ENCODE measurements at regions not wholly inside any gene's neighbourhood (a gene's known extent, or its start where the extent isn't known, plus 50 kb on each side); places are given as distances from the start of the nearest gene placed in this dataset.

GRCh38 chr18:24814521-24814920 is 354.1 kb downstream of the HRH4 start:
- no peak overlapping the region for H3K4me3 ChIP-seq
- no peaks in the 10 kb centered on the region for H3K9me3 ChIP-seq
- 86% methylated on average over 3 of the region's 3 CpGs for WGBS
- peaks cover 0 to 6% (median 0%) of the 10 kb centered on the region in 4 donors for H3K27me3 ChIP-seq
- DNase-seq (ENCODE audit: extremely low spot score), result no peak
- TF ChIP-seq POLR2AphosphoS5 (IDR thresholded peaks at IDR 0.05), result no peak
- TF ChIP-seq POLR2A (IDR thresholded peaks at IDR 0.05; ENCODE audit: low read depth), result no peak
- no peak for TF ChIP-seq EP300 (IDR thresholded peaks at IDR 0.05)
- no peak for TF ChIP-seq CTCF (IDR thresholded peaks at IDR 0.05)
- no peak overlapping the region for H3K27ac ChIP-seq (replicated peaks in 1 of 4)
- intact Hi-C loops (cut with DNase I), result no loop called here
- no peaks in the 10 kb centered on the region for H3K36me3 ChIP-seq
- peaks cover 0 to 5% (median 0%) of the 10 kb centered on the region in 4 donors for H3K4me1 ChIP-seq

GRCh38 chr18:24817150-24817549 is 356.7 kb downstream of the HRH4 start:
- Histone ChIP-seq H3K36me3 (no peaks in the 10 kb centered on the region), H3K27me3 (peaks cover 0 to 6% (median 0%) of the 10 kb centered on the region in 4 donors), H3K4me1 (no peaks in the 10 kb centered on the region), H3K27ac (replicated peaks in 1 of 4) (no peak overlapping the region), H3K9me3 (no peaks in the 10 kb centered on the region), H3K4me3 (no peak overlapping the region)
- TF ChIP-seq POLR2A (IDR thresholded peaks at IDR 0.05; ENCODE audit: low read depth) (no peak), CTCF (IDR thresholded peaks at IDR 0.05) (no peak), POLR2AphosphoS5 (IDR thresholded peaks at IDR 0.05) (no peak), EP300 (IDR thresholded peaks at IDR 0.05) (no peak)
- DNase-seq (ENCODE audit: extremely low spot score), result no peak
- intact Hi-C loops (cut with DNase I), result no loop called here
- 91% methylated on average over 3 of the region's 3 CpGs for WGBS

- TF ChIP-seq EP300 (IDR thresholded peaks at IDR 0.05), result no peak
- no peak for TF ChIP-seq POLR2A (IDR thresholded peaks at IDR 0.05; ENCODE audit: low read depth)
- TF ChIP-seq POLR2AphosphoS5 (IDR thresholded peaks at IDR 0.05), result no peak
- no peak for TF ChIP-seq CTCF (IDR thresholded peaks at IDR 0.05)
- DNase-seq (ENCODE audit: extremely low spot score), result no peak
- Histone ChIP-seq H3K27ac (replicated peaks in 1 of 4) (no peak overlapping the region), H3K27me3 (peaks cover 0 to 6% (median 0%) of the 10 kb centered on the region in 4 donors), H3K36me3 (no peaks in the 10 kb centered on the region), H3K4me3 (no peak overlapping the region), H3K4me1 (no peaks in the 10 kb centered on the region), H3K9me3 (no peaks in the 10 kb centered on the region)
- 68% methylated on average over 8 of the region's 9 CpGs for WGBS
- intact Hi-C loops (cut with DNase I), result no loop called here
These were observed 357.3 kb downstream of the HRH4 start for GRCh38 chr18:24817587-24818371.

- Histone ChIP-seq H3K4me1 (no peaks in the 10 kb centered on the region), H3K4me3 (no peak overlapping the region), H3K27me3 (peaks cover 0 to 6% (median 0%) of the 10 kb centered on the region in 4 donors), H3K27ac (replicated peaks in 1 of 4) (no peak overlapping the region), H3K36me3 (no peaks in the 10 kb centered on the region), H3K9me3 (no peaks in the 10 kb centered on the region)
- no peak for TF ChIP-seq POLR2A (IDR thresholded peaks at IDR 0.05; ENCODE audit: low read depth)
- TF ChIP-seq EP300 (IDR thresholded peaks at IDR 0.05), result no peak
- TF ChIP-seq POLR2AphosphoS5 (IDR thresholded peaks at IDR 0.05), result no peak
- TF ChIP-seq CTCF (IDR thresholded peaks at IDR 0.05), result no peak
- intact Hi-C loops (cut with DNase I), result no loop called here
- no peak for DNase-seq (ENCODE audit: extremely low spot score)
- 48% methylated on average over 6 of the region's 6 CpGs for WGBS
These were observed 358.0 kb downstream of the HRH4 start for GRCh38 chr18:24818441-24818840.
